ENCODE measurements at regions not wholly inside any gene's neighbourhood (a gene's known extent, or its start where the extent isn't known, plus 50 kb on each side); places are given as distances from the start of the nearest gene placed in this dataset.
A peak's percentile ranks its signal among the peaks of the same experiment; 100 is the strongest.

DNA sequence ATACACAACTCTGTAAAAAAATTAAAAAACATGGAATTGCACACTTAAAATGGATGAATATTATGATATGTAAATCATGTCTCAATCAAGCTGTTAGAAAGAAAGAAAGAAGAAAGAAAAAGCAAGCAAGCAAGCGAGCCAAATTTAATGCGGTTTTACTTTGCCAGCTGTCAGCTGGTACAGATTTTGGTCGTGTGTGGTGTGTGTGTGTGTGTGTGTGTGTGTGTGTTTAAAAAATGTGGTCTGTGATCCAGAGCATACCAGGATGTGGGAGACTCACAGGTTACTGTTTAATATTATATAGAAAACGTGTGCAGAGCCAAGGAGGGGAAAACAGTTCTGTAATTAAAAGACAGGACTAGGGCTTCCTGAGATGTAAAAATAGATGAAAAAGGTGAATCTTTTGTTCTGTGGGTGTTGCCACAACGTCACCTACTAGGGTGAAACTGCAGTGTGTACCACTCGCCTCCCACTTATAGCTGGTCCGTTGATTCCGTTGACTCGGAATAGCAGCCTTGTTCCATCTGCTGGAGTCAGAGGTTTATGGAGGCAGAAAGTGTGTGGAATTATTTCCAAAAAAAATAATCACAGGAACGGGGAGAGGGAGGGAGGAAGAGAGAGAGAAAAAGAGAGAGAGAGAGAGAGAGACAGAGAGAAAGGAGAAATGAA is 197.7 kb downstream of the BCAS1 start:
- TF ChIP-seq, protein P1, sequence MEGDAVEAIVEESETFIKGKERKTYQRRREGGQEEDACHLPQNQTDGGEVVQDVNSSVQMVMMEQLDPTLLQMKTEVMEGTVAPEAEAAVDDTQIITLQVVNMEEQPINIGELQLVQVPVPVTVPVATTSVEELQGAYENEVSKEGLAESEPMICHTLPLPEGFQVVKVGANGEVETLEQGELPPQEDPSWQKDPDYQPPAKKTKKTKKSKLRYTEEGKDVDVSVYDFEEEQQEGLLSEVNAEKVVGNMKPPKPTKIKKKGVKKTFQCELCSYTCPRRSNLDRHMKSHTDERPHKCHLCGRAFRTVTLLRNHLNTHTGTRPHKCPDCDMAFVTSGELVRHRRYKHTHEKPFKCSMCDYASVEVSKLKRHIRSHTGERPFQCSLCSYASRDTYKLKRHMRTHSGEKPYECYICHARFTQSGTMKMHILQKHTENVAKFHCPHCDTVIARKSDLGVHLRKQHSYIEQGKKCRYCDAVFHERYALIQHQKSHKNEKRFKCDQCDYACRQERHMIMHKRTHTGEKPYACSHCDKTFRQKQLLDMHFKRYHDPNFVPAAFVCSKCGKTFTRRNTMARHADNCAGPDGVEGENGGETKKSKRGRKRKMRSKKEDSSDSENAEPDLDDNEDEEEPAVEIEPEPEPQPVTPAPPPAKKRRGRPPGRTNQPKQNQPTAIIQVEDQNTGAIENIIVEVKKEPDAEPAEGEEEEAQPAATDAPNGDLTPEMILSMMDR (IDR thresholded peaks at IDR 0.05; ENCODE audit: control insufficient read depth, extremely low read depth, insufficient read depth) = no peak
- no peak overlapping the region for H3K4me3 ChIP-seq (ENCODE audit: low read depth, low read length)
- DNase-seq (ENCODE audit: low read depth) = no peak

DNA sequence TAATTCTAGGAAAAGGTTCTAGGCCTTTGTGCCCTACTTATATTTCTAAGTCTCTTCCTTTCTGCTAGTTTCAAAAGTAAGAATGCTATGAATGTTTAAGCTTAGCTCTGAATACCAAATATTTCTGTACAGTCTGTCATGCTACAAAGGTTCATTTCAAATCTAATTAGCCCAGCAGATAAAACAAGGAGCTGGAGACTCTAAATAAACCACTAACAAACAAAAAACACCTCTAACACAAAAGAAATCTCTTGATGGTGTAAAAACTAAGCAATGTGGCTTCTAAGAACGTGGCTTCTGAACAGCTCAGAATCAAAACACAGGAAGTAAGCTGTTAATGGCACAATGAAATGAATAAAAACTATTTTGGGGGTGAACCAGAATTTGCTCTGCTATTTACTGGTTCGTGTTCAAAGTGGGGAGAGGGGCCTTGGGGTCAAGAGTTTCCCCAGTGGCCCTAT is 198.3 kb downstream of the BCAS1 start:
- no peak overlapping the region for H3K4me3 ChIP-seq (ENCODE audit: low read depth, low read length)
- TF ChIP-seq, protein P1 (IDR thresholded peaks at IDR 0.05; ENCODE audit: control insufficient read depth, extremely low read depth, insufficient read depth) = no peak
- DNase-seq (ENCODE audit: low read depth) = no peak

DNA sequence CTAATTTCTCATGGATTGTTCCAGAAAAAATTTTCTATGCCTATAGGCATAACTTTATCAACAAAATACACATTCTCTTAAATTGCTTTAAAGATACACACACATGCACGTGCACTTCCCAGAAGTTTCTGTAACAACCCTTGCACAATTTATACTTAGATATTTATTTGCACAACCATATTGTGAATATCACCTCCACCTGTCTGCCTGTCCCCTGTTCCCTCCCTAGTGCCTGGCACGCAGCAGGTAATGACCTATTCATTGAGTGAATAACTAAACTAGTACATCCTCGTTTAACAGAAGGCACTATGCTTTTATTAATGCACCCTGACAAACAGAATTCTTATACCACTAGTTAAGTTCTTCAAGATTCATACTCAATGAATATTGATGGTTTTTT is 198.9 kb downstream of the BCAS1 start:
- TF ChIP-seq, protein P1 (IDR thresholded peaks at IDR 0.05; ENCODE audit: control insufficient read depth, extremely low read depth, insufficient read depth) = no peak
- no peak overlapping the region for H3K4me3 ChIP-seq (ENCODE audit: low read depth, low read length)
- DNase-seq (ENCODE audit: low read depth) = no peak

DNA sequence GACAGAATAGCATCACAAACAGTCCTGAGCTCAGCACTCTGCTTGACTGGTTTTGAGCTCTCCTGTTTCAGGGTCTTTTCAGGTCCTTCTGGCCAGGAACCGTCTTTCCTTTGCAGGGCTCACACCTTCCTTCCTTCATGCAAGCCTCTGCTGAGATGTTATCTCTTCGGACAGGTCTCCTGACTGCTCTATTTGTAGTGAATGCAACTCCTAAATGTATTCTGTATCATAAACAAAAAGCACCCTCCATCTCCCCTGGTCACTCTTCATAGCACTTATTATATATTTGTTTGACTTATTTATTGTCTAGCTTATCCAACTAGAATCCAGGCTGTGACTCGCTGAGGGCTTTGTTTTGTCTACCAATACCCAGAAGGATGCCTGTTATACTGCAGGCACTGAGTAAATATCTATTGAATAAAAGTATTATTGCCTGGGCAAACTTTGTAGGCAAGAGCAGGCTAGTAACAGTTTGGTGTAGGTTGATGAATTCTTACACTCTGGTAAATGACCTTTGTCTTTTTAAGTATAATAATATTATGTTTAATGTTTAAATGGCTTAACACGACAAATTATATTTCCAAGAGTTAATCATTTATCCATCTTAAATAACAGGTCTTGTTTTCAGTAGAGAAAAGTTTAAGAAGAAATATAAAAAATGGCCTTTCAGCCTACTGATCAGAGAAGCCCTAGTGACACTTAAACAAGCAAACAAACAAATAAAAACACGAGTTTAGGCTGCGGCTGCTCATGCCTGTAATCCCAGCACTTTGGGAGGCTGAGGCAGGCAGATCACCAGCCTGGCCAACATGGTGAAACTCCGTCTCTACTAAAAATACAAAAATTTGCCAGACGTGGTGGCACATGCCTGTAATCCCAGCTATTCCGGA is 199.7 kb downstream of the BCAS1 start:
- TF ChIP-seq, protein P1 (IDR thresholded peaks at IDR 0.05; ENCODE audit: control insufficient read depth, extremely low read depth, insufficient read depth) = no peak
- DNase-seq (ENCODE audit: low read depth) = no peak
- H3K4me3 ChIP-seq (ENCODE audit: low read depth, low read length) = no peak overlapping the region

- DNase-seq (ENCODE audit: low read depth) = peak; percentile 96
- TF ChIP-seq, protein P1 (IDR thresholded peaks at IDR 0.05; ENCODE audit: control insufficient read depth, extremely low read depth, insufficient read depth) = peak; percentile 80
- H3K4me3 ChIP-seq (ENCODE audit: low read depth, low read length) = no peak overlapping the region
These were observed 200.7 kb downstream of the BCAS1 start for GRCh38 chr20:53869466-53870258.

DNA sequence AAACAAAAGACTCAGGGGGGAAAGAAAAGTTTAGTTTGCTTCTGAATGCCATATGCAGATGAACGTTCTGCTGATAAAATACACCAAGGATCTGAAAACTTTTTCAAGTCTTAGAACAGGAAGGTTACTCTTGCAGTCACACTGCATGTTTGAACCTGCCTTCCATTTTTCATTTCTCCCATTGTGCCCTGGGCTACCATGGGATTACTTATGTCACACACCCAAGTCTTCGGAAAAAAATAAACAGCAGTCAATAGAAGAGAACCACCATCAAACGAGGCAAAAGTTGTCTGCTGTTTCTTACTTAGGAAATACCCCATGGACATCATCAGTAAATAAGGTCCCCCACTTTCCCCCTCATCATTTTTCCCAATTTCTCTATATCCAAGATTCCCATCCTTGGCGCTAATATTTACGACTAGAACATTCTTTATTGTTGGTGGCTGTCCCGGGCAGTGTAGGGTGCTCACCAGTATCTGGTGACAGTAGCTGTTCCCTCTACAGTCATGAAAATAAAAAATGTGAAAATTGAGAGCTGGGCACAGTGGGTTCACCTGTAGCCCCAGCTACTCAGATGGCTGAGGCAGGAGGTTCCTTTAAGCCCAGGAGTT is 202.5 kb downstream of the BCAS1 start:
- H3K4me3 ChIP-seq (ENCODE audit: low read depth, low read length) = no peak overlapping the region
- DNase-seq (ENCODE audit: low read depth) = no peak
- TF ChIP-seq, protein P1 (IDR thresholded peaks at IDR 0.05; ENCODE audit: control insufficient read depth, extremely low read depth, insufficient read depth) = no peak

Measured in LNCaP clone FGC (cell line).